ENCODE measurements at regions not wholly inside any gene's neighbourhood (a gene's known extent, or its start where the extent isn't known, plus 50 kb on each side); places are given as distances from the start of the nearest gene placed in this dataset.

- H3K27ac ChIP-seq, result no peak overlapping the region
- no peak overlapping the region for H3K4me3 ChIP-seq
- H3K27me3 ChIP-seq, result no peaks in the 10 kb centered on the region
- TF ChIP-seq CTCF (IDR thresholded peaks at IDR 0.05) (no peak), POLR2AphosphoS5 (IDR thresholded peaks at IDR 0.05; ENCODE audit: insufficient read depth in 1 of 2, low read depth in 1 of 2) (no peak), POLR2A (IDR thresholded peaks at IDR 0.05) (no peak)
- intact Hi-C loops (cut with DNase I), result no loop called here
- no peak for DNase-seq (ENCODE audit: extremely low spot score in 2 of 2)
- H3K9me3 ChIP-seq, result no peaks in the 10 kb centered on the region
- H3K36me3 ChIP-seq, result no peaks in the 10 kb centered on the region
- H3K4me1 ChIP-seq, result no peaks in the 10 kb centered on the region
These were observed 364.5 kb upstream of the DAB1 start for GRCh38 chr1:57788313-57788712.

- Histone ChIP-seq H3K4me3 (no peak overlapping the region), H3K36me3 (no peaks in the 10 kb centered on the region), H3K9me3 (no peaks in the 10 kb centered on the region), H3K27ac (no peak overlapping the region), H3K4me1 (no peaks in the 10 kb centered on the region), H3K27me3 (no peaks in the 10 kb centered on the region)
- DNase-seq (ENCODE audit: extremely low spot score in 2 of 2), result no peak
- TF ChIP-seq CTCF (IDR thresholded peaks at IDR 0.05) (no peak), POLR2A (IDR thresholded peaks at IDR 0.05) (no peak), POLR2AphosphoS5 (IDR thresholded peaks at IDR 0.05; ENCODE audit: insufficient read depth in 1 of 2, low read depth in 1 of 2) (no peak)
- intact Hi-C loops (cut with DNase I), result no loop called here
These were observed 360.5 kb upstream of the DAB1 start for GRCh38 chr1:57784356-57784755.

- TF ChIP-seq CTCF (IDR thresholded peaks at IDR 0.05), result no peak
- TF ChIP-seq POLR2AphosphoS5 (IDR thresholded peaks at IDR 0.05; ENCODE audit: insufficient read depth in 1 of 2, low read depth in 1 of 2), result no peak
- no peak for TF ChIP-seq POLR2A (IDR thresholded peaks at IDR 0.05)
- no peak for DNase-seq (ENCODE audit: extremely low spot score in 2 of 2)
- intact Hi-C loops (cut with DNase I), result no loop called here
- H3K36me3 ChIP-seq, result no peaks in the 10 kb centered on the region
- no peak overlapping the region for H3K4me3 ChIP-seq
- no peaks in the 10 kb centered on the region for H3K27me3 ChIP-seq
- no peaks in the 10 kb centered on the region for H3K4me1 ChIP-seq
- no peaks in the 10 kb centered on the region for H3K9me3 ChIP-seq
- no peak overlapping the region for H3K27ac ChIP-seq
These were observed 358.5 kb upstream of the DAB1 start for GRCh38 chr1:57782357-57782756.

- Histone ChIP-seq H3K27me3 (no peaks in the 10 kb centered on the region), H3K4me1 (no peaks in the 10 kb centered on the region), H3K27ac (no peak overlapping the region), H3K4me3 (no peak overlapping the region), H3K36me3 (no peaks in the 10 kb centered on the region), H3K9me3 (no peaks in the 10 kb centered on the region)
- no peak for TF ChIP-seq CTCF (IDR thresholded peaks at IDR 0.05)
- TF ChIP-seq POLR2AphosphoS5 (IDR thresholded peaks at IDR 0.05; ENCODE audit: insufficient read depth in 1 of 2, low read depth in 1 of 2), result no peak
- TF ChIP-seq POLR2A (IDR thresholded peaks at IDR 0.05), result no peak
- intact Hi-C loops (cut with DNase I), result no loop called here
- DNase-seq (ENCODE audit: extremely low spot score in 2 of 2), result no peak
These were observed 348.8 kb upstream of the DAB1 start for GRCh38 chr1:57772580-57773195.

DNA sequence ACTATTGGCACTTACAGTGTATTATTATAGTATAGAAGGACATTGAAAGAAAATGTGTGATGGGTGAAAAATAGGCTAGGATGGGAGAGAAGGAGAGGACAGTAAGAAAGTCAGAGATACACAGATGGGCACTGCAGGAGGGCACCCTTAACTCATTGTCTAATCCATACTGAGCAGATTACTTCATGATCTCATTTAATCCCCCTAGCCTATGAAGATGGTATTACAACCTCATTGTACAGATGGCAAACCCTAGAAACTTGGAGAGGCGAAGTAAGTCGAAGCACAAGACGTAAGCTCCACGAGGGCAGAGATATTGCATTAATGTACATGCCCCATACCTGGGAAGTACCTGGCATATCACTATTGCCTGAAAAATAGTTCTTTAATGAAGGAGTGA is 346.9 kb upstream of the DAB1 start:
- DNase-seq (ENCODE audit: extremely low spot score in 2 of 2), result no peak
- Histone ChIP-seq H3K36me3 (no peaks in the 10 kb centered on the region), H3K9me3 (no peaks in the 10 kb centered on the region), H3K4me3 (no peak overlapping the region), H3K27me3 (no peaks in the 10 kb centered on the region), H3K27ac (no peak overlapping the region), H3K4me1 (no peaks in the 10 kb centered on the region)
- intact Hi-C loops (cut with DNase I), result no loop called here
- no peak for TF ChIP-seq POLR2A (IDR thresholded peaks at IDR 0.05)
- no peak for TF ChIP-seq CTCF (IDR thresholded peaks at IDR 0.05)
- TF ChIP-seq POLR2AphosphoS5 (IDR thresholded peaks at IDR 0.05; ENCODE audit: insufficient read depth in 1 of 2, low read depth in 1 of 2), result no peak

Data from vagina (tissue), 2 donors.